Liver (tissue), 3 donors: ENCODE measurements at regions not wholly inside any gene's neighbourhood (a gene's known extent, or its start where the extent isn't known, plus 50 kb on each side); places are given as distances from the start of the nearest gene placed in this dataset.

Experiments used
- ATF3 ChIP-seq: IDR thresholded peaks from 2 replicates; pipeline ENCODE4 v1.6.1; 2016; ENCODE audit warnings: antibody characterized with exemption
- EGR1 ChIP-seq, 2 donors: IDR thresholded peaks; 2 replicates each; pipeline ENCODE4 v1.6.1; 2016 to 2018; ENCODE audit warnings: antibody characterized with exemption in 2 of 2, low read depth in 2 of 2
- GABPA ChIP-seq, 2 donors: IDR thresholded peaks in 1 of 2; conservative IDR thresholded peaks in 1 of 2; 2 replicates each; pipeline ENCODE4 v1.6.1; 2016; ENCODE audit warnings: antibody characterized with exemption in 2 of 2, mild to moderate bottlenecking in 1 of 2, moderate library complexity in 1 of 2
- HNF4G ChIP-seq: IDR thresholded peaks from 2 replicates; pipeline ENCODE4 v1.6.1; 2016; ENCODE audit warnings: antibody characterized with exemption
- JUND ChIP-seq, 2 donors: IDR thresholded peaks; 2 replicates each; pipeline ENCODE4 v1.6.1; 2016; ENCODE audit warnings: antibody characterized with exemption in 2 of 2
- MAX ChIP-seq: IDR thresholded peaks from 2 replicates; pipeline ENCODE4 v1.6.1; 2016; ENCODE audit warnings: antibody characterized with exemption
- NR2F2 ChIP-seq: IDR thresholded peaks from 2 replicates; pipeline ENCODE4 v1.6.1; 2016; ENCODE audit warnings: antibody characterized with exemption
- RAD21 ChIP-seq, 2 donors: IDR thresholded peaks; 2 replicates each; pipeline ENCODE4 v1.6.1; 2016; ENCODE audit warnings: antibody characterized with exemption in 2 of 2, mild to moderate bottlenecking in 2 of 2
- SP1 ChIP-seq: IDR thresholded peaks from 2 replicates; pipeline ENCODE4 v1.6.1; 2018; ENCODE audit warnings: antibody characterized with exemption, mild to moderate bottlenecking
- TAF1 ChIP-seq: conservative IDR thresholded peaks from 2 replicates; pipeline ENCODE4 v1.6.1; 2016; ENCODE audit warnings: antibody characterized with exemption, mild to moderate bottlenecking
- YY1 ChIP-seq: IDR thresholded peaks from 2 replicates; pipeline ENCODE4 v1.6.1; 2016; ENCODE audit warnings: antibody characterized with exemption, mild to moderate bottlenecking
- TF ChIP-seq, protein P1 (sequence below): fragments of 150-350 bp; IDR thresholded peaks from 2 replicates; pipeline ENCODE4 v1.5.1; 2017; ENCODE audit warnings: improper control_type of control experiment, low read depth, low read length; ENCODE audit not compliant: missing input control
- donor health status: healthy.
- donor health status: healthy.

GRCh38 chr3:40720863-40721262 lies 196.1 kb downstream of the ZNF621 start:
- TF ChIP-seq, protein P1, sequence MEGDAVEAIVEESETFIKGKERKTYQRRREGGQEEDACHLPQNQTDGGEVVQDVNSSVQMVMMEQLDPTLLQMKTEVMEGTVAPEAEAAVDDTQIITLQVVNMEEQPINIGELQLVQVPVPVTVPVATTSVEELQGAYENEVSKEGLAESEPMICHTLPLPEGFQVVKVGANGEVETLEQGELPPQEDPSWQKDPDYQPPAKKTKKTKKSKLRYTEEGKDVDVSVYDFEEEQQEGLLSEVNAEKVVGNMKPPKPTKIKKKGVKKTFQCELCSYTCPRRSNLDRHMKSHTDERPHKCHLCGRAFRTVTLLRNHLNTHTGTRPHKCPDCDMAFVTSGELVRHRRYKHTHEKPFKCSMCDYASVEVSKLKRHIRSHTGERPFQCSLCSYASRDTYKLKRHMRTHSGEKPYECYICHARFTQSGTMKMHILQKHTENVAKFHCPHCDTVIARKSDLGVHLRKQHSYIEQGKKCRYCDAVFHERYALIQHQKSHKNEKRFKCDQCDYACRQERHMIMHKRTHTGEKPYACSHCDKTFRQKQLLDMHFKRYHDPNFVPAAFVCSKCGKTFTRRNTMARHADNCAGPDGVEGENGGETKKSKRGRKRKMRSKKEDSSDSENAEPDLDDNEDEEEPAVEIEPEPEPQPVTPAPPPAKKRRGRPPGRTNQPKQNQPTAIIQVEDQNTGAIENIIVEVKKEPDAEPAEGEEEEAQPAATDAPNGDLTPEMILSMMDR = no peak
- TF ChIP-seq JUND (IDR thresholded peaks at IDR 0.05) (no peak), RAD21 (IDR thresholded peaks at IDR 0.05) (no peak), MAX (no peak), YY1 (no peak), ATF3 (no peak), NR2F2 (no peak), HNF4G (no peak), EGR1 (IDR thresholded peaks at IDR 0.05; ENCODE audit: low read depth in 2 of 2) (no peak), SP1 (no peak), GABPA (IDR thresholded peaks at IDR 0.05 in 1 of 2, conservative IDR thresholded peaks at IDR 0.05 in 1 of 2) (no peak), TAF1 (no peak)
